RWPE1 (cell line): ENCODE measurements at regions not wholly inside any gene's neighbourhood (a gene's known extent, or its start where the extent isn't known, plus 50 kb on each side); places are given as distances from the start of the nearest gene placed in this dataset.

Source experiments
- CTCF ChIA-PET: fragments of 350-600 bp; sonication (Branson Sonifier 250); formaldehyde crosslinking; extraction: SDS; loops from one replicate; lab custom pipeline; 2021; lab: Yijun Ruan, JAX
- POLR2A ChIA-PET: fragments of 400-600 bp; formaldehyde crosslinking; extraction: SDS; loops from one replicate; lab custom pipeline; 2020; ENCODE audit warnings: antibody characterized with exemption; ENCODE audit not compliant: low non-redundant PET; lab: Yijun Ruan, JAX
- DNase-seq: peaks from one replicate; pipeline ENCODE4 v3.0.0; 2012; ENCODE audit warnings: low spot score
- H3K27ac ChIP-seq: fragments of 450-650 bp; 2 replicates; pipeline ENCODE4 v1.5.1; 2017
- CTCF ChIP-seq: fragments of 450-650 bp; conservative IDR thresholded peaks from 2 replicates; pipeline ENCODE4 v1.5.1; 2017; ENCODE audit warnings: low read depth, mild to moderate bottlenecking

- ChIA-PET CTCF (interaction anchor here (0.6 kb wide), 1 partner anchor 8 kb away, joined by 3 read pairs; no protein-coding TSS in a partner anchor), POLR2A (no interaction called here)
- no peak for TF ChIP-seq CTCF
- no peak for DNase-seq
- no peak overlapping the region for H3K27ac ChIP-seq
Observed at GRCh38 chr1:168867941-168868634, 139.1 kb upstream of the DPT start.

DNA sequence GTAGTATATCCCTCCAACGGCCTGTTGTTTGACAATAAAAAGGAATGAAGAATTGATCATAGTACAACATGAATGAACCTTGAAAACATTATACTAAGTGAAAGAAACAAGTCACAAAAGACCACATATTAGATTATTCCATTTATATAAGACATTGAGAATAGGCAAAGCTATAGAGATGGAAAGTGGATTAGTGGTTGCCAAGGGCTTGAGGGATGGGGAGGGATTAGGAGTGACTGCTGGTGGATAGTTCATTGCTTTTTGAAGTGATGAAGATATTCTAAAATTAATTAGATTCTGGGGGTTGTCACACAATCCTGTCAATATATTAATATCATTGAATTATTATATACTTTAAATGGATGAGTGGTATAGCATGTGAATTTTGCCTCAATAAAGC is 142.5 kb upstream of the DPT start:
- TF ChIP-seq CTCF, result no peak
- H3K27ac ChIP-seq, result no peak overlapping the region
- ChIA-PET CTCF (no interaction called here), POLR2A (no interaction called here)
- no peak for DNase-seq

DNA sequence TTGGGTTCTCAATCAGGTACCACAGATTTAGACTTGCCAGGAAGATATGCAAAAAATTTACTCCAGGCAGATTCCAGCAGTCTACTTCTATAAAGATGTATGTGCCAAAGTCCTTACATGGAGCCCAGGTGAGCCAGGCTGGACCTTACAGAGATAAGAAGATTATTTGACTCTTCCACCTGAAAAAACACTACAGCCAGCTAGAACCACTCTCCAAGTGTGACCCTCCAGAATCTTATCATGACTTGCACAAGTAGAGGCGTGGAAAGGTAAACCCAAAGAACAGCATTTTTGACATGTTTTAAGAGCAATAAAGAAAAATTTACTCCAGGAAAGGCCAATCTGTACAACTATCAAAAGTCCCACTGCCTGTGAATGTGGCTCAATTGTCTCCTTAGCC is 146.8 kb upstream of the DPT start:
- H3K27ac ChIP-seq, result no peak overlapping the region
- CTCF ChIA-PET, result no interaction called here
- no peak for DNase-seq
- TF ChIP-seq CTCF, result no peak
- POLR2A ChIA-PET, result no interaction called here

DNA sequence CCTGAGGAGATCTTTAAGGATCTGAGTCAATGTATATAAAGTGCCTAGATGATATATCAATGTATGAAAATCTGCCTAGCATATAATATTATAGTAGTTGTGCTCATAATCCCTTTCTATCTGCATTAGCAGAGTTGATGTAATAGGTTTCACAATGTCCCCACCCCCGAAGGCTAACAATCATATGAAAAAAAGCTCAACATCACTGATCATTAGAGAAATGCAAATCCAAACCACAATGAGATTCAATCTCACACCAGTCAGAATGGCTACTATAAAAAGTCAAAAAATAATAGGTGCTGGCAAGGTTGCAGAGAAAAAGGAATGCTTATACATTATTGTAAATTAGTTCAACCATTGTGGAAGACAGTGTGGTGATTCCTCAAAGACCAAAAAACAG is 147.8 kb upstream of the DPT start:
- POLR2A ChIA-PET, result no interaction called here
- TF ChIP-seq CTCF, result no peak
- no peak overlapping the region for H3K27ac ChIP-seq
- CTCF ChIA-PET, result no interaction called here
- no peak for DNase-seq

DNA sequence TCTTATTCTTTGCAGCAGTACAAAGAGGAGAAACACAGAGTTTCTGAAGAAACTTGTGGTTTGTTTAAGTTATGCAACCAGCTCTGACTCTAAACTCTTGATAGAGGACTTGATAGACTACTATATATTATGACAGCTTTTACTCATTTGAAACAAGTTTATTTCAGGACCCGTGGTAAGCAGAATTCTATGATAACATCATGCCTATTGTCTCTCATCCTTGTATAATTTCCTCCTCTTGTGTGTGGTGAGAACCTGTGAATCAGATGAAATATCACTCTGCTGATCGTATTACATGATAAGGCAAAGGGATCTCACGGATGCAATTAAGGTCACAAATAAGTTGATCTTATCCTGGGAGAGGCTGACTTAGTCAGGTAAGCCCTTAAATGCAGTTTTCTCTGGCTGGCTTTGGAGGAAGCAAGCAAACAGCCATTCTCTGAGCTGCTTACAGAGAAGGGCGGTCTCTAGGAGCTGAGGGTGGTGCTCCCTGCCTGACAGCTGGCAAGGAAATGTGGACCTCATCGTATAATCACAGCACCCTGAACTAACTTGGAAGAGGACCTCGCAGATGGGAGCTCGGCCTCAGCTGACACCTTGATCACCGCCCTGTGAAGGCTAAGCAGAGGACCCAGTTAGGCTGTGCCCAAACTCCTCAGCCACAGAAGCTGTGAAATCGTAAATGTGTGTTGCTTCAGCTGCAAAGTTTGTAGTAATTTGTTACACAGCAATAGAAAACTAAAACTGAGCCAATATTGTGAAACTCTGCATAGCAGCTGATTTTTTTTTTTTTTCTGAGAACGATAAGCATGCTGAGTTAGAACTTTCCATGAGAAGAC is 151.1 kb upstream of the DPT start:
- ChIA-PET POLR2A (interaction anchor here (0.5 kb wide), 1 partner anchor 12 kb away, joined by 4 read pairs; no protein-coding TSS in a partner anchor), CTCF (interaction anchor here (0.5 kb wide), 1 partner anchor 515 kb away, joined by 3 read pairs; no protein-coding TSS in a partner anchor)
- H3K27ac ChIP-seq, result no peak overlapping the region
- no peak for TF ChIP-seq CTCF
- DNase-seq, result no peak

GRCh38 chr1:168881656-168882260 is 152.8 kb upstream of the DPT start:
- no peak for TF ChIP-seq CTCF
- no peak overlapping the region for H3K27ac ChIP-seq
- ChIA-PET POLR2A (no interaction called here), CTCF (no interaction called here)
- no peak for DNase-seq
